HG03097 (cell line): ENCODE measurements at regions not wholly inside any gene's neighbourhood (a gene's known extent, or its start where the extent isn't known, plus 50 kb on each side); places are given as distances from the start of the nearest gene placed in this dataset.
"Not testable (repeated sequence)": the region's sequence is repeated elsewhere in the genome, so short reads cannot be mapped to it uniquely, and the experiment has no call there.

Source experiments
- ATAC-seq: cut with Tn5 transposase; IDR thresholded peaks from one replicate; pipeline ENCODE4 v1.9.1; 2021; ENCODE audit not compliant: unreplicated experiment, low FRiP score

DNA sequence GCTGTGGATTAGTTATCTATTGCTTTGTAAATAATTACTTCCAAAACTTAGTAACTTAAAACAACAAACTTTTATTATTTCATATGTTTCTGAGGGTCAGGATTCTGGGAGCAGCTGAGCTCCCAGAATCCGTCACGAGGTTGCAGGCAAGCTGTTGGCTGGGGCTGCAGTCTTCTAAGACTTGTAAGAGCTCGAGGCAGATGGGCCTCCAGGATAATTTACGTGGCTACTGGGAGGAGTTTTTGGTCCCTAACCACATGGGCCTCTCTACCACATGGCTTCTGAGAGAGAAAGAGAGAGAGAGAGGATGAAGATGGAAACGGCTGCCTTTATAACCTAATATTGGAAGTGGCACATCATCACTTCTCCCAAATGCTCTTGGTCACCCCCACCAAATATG, 64.9 kb upstream of the SULF2 start:
- ATAC-seq: no peak

DNA sequence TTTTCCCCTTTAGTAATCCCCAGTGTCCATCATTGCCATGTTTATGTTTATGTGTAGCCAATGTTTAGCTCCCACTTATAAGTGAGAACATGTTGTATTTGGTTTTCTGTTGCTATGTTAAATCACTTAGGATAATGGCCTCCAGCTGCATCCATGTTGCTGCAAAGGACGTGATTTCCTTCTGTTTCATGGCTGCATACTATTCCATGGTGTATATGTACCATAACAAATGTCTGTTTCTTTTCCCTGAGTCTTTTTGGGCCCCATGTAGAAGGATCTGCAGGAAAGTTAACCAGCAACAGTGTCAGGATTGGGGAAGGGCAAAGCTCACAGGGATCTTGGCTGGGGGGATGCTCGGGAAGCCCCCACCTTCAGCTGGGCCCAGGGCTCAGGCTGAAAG, 64.3 kb upstream of the SULF2 start:
- ATAC-seq: no peak

DNA sequence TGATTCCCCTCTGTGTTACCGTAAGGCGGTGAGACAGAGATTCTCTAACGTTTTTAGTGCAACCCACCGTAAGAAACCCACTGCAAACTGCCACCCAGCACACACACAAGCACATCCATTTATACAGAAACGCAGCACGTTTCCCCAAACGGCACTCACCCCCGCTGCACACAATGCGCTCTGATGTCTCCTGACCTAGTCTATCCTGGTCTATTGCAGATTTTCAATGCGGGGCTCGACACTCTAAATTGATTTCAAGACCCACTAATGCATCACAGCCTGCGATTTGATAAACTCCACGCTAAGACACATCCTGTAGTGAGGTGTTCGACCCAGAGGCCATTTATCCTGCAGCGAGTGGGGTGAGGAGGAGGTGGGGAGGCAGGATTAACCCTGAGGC, 63.7 kb upstream of the SULF2 start:
- no peak for ATAC-seq

GRCh38 chr20:47848534-47848933, 63.3 kb upstream of the SULF2 start:
- not testable (repeated sequence) for ATAC-seq

GRCh38 chr20:47847884-47848485, 62.7 kb upstream of the SULF2 start:
- ATAC-seq: no peak

DNA sequence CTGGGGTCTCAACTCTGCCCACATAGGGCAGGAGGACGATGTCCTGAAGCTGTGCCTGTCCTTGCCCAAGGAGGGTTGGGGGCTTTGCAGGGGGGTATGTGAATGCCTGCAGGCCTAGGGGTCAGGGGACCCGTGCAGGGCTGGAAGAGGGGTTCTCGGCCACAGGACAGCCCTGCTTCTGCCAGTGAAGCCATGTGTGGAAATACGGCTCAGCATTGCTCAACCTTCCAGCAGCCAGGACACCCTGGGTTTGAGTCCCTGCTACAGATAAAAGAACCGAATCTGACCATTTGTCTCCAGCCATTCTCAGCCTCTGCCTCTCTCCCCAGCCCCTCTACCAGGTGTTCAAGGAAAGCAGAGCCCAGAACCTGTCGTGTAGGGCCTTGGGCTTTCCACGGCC, 61.9 kb upstream of the SULF2 start:
- not testable (repeated sequence) for ATAC-seq

- ATAC-seq: not testable (repeated sequence)
These were observed 61.4 kb upstream of the SULF2 start for GRCh38 chr20:47846651-47847050.

DNA sequence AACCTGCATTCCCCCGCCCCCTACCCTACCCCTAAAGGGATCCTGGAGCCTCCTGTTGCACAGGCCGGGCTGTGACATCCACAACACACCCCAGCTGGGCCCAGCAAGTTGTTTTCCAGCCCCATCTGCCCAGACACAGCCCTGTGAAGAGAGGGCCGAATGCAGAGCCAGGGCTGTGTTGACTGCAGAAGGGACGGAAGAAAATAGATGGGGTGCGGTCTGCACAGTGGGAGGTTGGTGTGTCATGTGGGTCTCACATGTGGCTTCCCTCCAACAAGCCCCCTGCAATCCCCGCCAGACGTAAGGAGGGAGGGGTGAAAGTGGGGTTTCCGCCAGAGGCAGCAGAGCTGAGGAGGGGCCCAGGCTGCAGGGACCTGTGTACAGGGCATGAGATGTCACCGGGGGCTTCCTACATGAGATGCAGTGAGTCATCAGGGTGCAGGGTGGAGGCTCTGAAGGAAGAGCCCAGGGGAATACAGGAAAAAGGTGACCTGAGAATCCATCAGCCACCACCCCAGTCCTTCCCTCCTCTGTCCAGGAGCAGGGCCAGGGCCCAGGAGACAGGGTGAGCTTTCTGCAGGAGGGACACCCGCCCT, 60.2 kb upstream of the SULF2 start:
- ATAC-seq: not testable (repeated sequence)

DNA sequence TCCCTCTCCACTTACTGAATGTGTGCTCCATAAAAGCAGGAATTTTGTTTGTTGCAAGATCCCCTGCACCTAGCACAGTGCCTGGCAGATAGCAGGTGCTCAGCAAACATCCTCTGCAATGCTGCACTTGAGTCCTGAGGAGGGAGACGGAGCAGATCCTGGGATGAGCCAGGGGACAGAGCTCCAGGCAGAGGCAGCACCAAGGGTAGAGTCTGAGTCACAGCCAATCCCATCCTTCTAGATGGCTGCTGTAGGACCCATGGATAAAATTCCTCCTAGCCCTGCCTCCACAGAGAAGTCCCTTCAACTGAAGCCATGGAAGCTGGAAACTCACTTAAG, 59.3 kb upstream of the SULF2 start:
- not testable (repeated sequence) for ATAC-seq

GRCh38 chr20:47843886-47844567, 58.7 kb upstream of the SULF2 start:
- no peak for ATAC-seq

GRCh38 chr20:47842950-47843349, 57.7 kb upstream of the SULF2 start:
- ATAC-seq: not testable (repeated sequence)

- not testable (repeated sequence) for ATAC-seq
These were observed 56.7 kb upstream of the SULF2 start for GRCh38 chr20:47842004-47842403.

DNA sequence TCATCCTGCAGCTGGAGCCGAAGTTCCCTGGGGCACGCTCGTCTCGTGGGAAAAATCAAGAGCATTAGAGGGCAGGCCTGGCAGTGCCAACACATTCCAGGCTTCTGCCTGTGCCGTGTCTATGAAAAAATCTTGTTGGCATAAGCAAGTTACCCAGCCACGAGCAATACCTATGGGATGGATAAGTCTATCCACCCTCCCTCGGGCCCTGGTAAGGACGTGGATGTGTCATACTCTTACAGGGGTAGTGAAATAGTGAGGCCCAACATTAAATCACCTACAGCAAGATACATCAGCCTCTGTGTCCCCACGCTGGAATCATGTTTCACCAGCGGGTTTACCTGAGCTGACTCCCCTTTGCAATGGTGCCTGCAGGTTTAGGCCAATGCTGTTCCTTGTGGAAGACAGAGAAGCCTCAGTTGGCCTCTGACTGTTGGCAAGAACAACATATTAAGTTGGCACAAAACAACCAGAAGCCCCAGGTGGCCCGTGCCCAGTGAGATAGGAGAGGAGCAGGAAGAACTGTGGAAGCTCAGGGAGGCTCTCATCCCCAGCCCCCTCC, 51.1 kb upstream of the SULF2 start:
- ATAC-seq: not testable (repeated sequence)
